GM23248 (cell line): ENCODE measurements at regions not wholly inside any gene's neighbourhood (a gene's known extent, or its start where the extent isn't known, plus 50 kb on each side); places are given as distances from the start of the nearest gene placed in this dataset.
A peak's percentile ranks its signal among the peaks of the same experiment; 100 is the strongest.

Experiments
- DNase-seq: peaks from one replicate; pipeline ENCODE4 v3.0.0-alpha.2; 2015
- H2AFZ ChIP-seq: fragments of 200-600 bp; sonication (generic); 2 replicates; pipeline ENCODE4 v1.6.1; 2016; ENCODE audit warnings: antibody characterized with exemption
- H3F3A ChIP-seq: fragments of 200-600 bp; sonication (generic); 2 replicates; pipeline ENCODE4 v1.6.1; 2016; ENCODE audit warnings: mild to moderate bottlenecking, antibody characterized with exemption, mixed run types; ENCODE audit not compliant: insufficient read depth
- H3K27ac ChIP-seq: fragments of 200-600 bp; sonication (generic); 2 replicates; pipeline ENCODE4 v1.5.1; 2016; ENCODE audit warnings: mild to moderate bottlenecking
- H3K27me3 ChIP-seq: fragments of 200-600 bp; sonication (generic); replicated peaks from 2 replicates; pipeline ENCODE4 v1.6.1; 2016; ENCODE audit warnings: mild to moderate bottlenecking; ENCODE audit not compliant: insufficient read depth
- H3K36me3 ChIP-seq: fragments of 200-600 bp; sonication (generic); 2 replicates; pipeline ENCODE4 v1.6.1; 2016; ENCODE audit warnings: low read depth, mild to moderate bottlenecking
- H3K4me1 ChIP-seq: fragments of 200-600 bp; sonication (generic); 2 replicates; pipeline ENCODE4 v1.6.1; 2016; ENCODE audit warnings: mild to moderate bottlenecking; ENCODE audit not compliant: insufficient read depth
- H3K4me2 ChIP-seq: fragments of 200-600 bp; sonication (generic); one replicate; pipeline ENCODE4 v1.6.1; 2016; ENCODE audit warnings: mild to moderate bottlenecking; ENCODE audit not compliant: unreplicated experiment
- H3K4me3 ChIP-seq: fragments of 200-600 bp; sonication (generic); 2 replicates; pipeline ENCODE4 v1.5.1; 2016; ENCODE audit warnings: mild to moderate bottlenecking
- H3K79me2 ChIP-seq: fragments of 200-600 bp; sonication (generic); 2 replicates; pipeline ENCODE4 v1.6.1; 2016; ENCODE audit warnings: mild to moderate bottlenecking; ENCODE audit not compliant: insufficient read depth
- H3K9ac ChIP-seq: fragments of 200-600 bp; sonication (generic); 2 replicates; pipeline ENCODE4 v1.6.1; 2016; ENCODE audit warnings: mild to moderate bottlenecking
- H3K9me2 ChIP-seq: fragments of 200-600 bp; sonication (generic); 2 replicates; pipeline ENCODE4 v1.6.1; 2016; ENCODE audit warnings: mixed run types, mild to moderate bottlenecking, moderate library complexity; ENCODE audit not compliant: insufficient read depth
- H3K9me3 ChIP-seq: fragments of 200-600 bp; sonication (generic); one replicate; pipeline ENCODE4 v1.6.1; 2017; ENCODE audit warnings: low read depth
- H4K20me1 ChIP-seq: fragments of 200-600 bp; sonication (generic); 2 replicates; pipeline ENCODE4 v1.6.0; 2016; ENCODE audit not compliant: insufficient read depth
- EZH2 ChIP-seq: fragments of 200-600 bp; sonication (generic); IDR thresholded peaks from 2 replicates; pipeline ENCODE4 v1.6.1; 2018; ENCODE audit warnings: antibody characterized with exemption, mild to moderate bottlenecking; ENCODE audit not compliant: insufficient read depth, poor library complexity, severe bottlenecking
- EZH2phosphoT487 ChIP-seq: fragments of 200-600 bp; sonication (generic); IDR thresholded peaks from 2 replicates; pipeline ENCODE4 v1.6.1; 2018; ENCODE audit warnings: antibody characterized with exemption, moderate library complexity, mild to moderate bottlenecking, low read depth; ENCODE audit not compliant: insufficient read depth
- WGBS, 2 experiments: methylation state at CpG; one replicate each; pipeline ENCODE4 v1.1.6; 2015 to 2017; ENCODE audit warnings: low lambda C conversion rate in 2 of 2, low coverage in 1 of 2; ENCODE audit errors: missing lambda C conversion rate in 2 of 2; 5-methylcytosine and 5-hydroxymethylcytosine counted together
- in situ Hi-C: fragments of 300-500 bp; cut with MboI; formaldehyde crosslinking; loops from 2 replicates; pipeline ENCODE4 v1.15.0; 2020

- no peak for TF ChIP-seq EZH2phosphoT487
- no peak for TF ChIP-seq EZH2
- Histone ChIP-seq H3K4me1 (no peaks in the 10 kb centered on the region), H3K27ac (no peak overlapping the region), H3K36me3 (no peaks in the 10 kb centered on the region), H3K27me3 (peaks cover 4% of the 10 kb centered on the region; the same call in 1 of the 2 replicates), H3F3A (no peaks in the 10 kb centered on the region), H3K9me3 (no peaks in the 10 kb centered on the region), H3K4me2 (no peak overlapping the region), H4K20me1 (no peaks in the 10 kb centered on the region), H3K79me2 (no peaks in the 10 kb centered on the region), H2AFZ (no peak overlapping the region), H3K9me2 (no peaks in the 10 kb centered on the region), H3K9ac (no peak overlapping the region), H3K4me3 (no peak overlapping the region)
- WGBS, 2 experiments: 70 to 76% methylated on average over 10 to 11 of the region's 11 CpGs
- no peak for DNase-seq
- in situ Hi-C loops: no loop called here
These were observed 164.9 kb upstream of the RAB4A start for GRCh38 chr1:229105822-229106525.

DNA sequence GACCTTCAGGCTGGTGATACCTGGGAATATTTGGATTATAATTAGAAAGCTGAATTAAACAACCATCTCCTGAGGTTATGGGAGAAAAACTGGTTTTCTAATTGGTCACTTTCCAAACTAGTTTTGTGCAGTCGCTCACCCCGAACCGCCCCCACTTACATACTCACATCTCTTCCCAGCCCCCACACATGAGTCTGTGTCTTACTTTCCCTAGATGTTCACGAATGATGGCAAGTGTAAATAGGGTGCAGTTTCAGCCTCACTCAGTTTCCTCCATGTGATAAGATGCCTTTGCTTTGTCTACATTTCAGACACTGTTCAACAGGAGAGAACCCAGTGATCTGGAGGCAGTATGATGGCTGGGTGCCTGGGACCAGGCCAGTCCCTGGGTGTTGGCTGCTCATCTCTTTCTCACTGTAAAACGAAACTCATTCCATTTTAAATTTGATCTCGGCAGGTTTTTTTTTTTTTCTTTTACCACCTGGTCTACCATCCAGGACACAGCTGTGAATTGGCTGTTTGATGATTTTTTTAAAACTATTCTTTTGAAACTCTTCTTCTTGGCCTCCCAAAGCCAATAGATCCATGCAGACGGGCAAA is 164.3 kb upstream of the RAB4A start:
- Histone ChIP-seq H3K27me3 (no peaks in the 10 kb centered on the region; the same call in 1 of the 2 replicates), H3K36me3 (no peaks in the 10 kb centered on the region), H3K9me2 (no peaks in the 10 kb centered on the region), H3K4me1 (no peaks in the 10 kb centered on the region), H3K27ac (no peak overlapping the region), H3F3A (no peaks in the 10 kb centered on the region), H3K4me2 (no peak overlapping the region), H4K20me1 (no peaks in the 10 kb centered on the region), H3K4me3 (no peak overlapping the region), H2AFZ (no peak overlapping the region), H3K9ac (no peak overlapping the region), H3K79me2 (no peaks in the 10 kb centered on the region), H3K9me3 (no peaks in the 10 kb centered on the region)
- in situ Hi-C loops: no loop called here
- WGBS, 2 experiments: 82 to 85% methylated on average over 7 of the region's 7 CpGs
- no peak for DNase-seq
- TF ChIP-seq EZH2: no peak
- no peak for TF ChIP-seq EZH2phosphoT487

- Histone ChIP-seq H3K9me3 (no peaks in the 10 kb centered on the region), H2AFZ (no peak overlapping the region), H3K79me2 (no peaks in the 10 kb centered on the region), H4K20me1 (no peaks in the 10 kb centered on the region), H3K27ac (no peak overlapping the region), H3F3A (no peaks in the 10 kb centered on the region), H3K9me2 (no peaks in the 10 kb centered on the region), H3K4me1 (no peaks in the 10 kb centered on the region), H3K27me3 (no peaks in the 10 kb centered on the region; the same call in 1 of the 2 replicates), H3K4me3 (no peak overlapping the region), H3K36me3 (no peaks in the 10 kb centered on the region), H3K4me2 (no peak overlapping the region), H3K9ac (no peak overlapping the region)
- WGBS, 2 experiments: 42 to 44% methylated on average over 6 of the region's 6 CpGs
- TF ChIP-seq EZH2phosphoT487: no peak
- no peak for TF ChIP-seq EZH2
- peak; percentile 12 for DNase-seq
- in situ Hi-C loops: no loop called here
These were observed 163.6 kb upstream of the RAB4A start for GRCh38 chr1:229107304-229107815.

DNA sequence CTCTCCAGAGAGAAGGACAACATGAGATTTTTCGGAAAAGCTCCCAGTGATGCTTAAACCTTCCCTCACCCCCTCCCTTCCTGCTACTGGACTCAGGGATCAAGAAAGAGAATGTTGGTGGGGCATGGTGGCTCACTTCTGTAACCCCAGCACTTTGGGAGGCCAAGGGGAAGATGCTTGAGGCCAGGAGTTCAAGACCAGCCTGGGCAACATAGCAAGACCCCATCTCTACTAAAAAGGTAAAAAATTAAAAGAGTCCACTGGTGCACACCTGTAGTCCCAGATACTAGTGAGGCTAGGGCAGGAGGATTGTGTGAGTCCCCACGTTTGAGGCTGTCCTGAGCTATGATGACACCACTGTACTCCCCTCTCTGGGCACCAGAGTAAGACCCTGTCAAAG is 162.9 kb upstream of the RAB4A start:
- Histone ChIP-seq H3K4me3 (no peak overlapping the region), H3K4me1 (no peaks in the 10 kb centered on the region), H3K9me3 (no peaks in the 10 kb centered on the region), H3K4me2 (no peak overlapping the region), H3K27me3 (no peaks in the 10 kb centered on the region), H4K20me1 (no peaks in the 10 kb centered on the region), H3K9ac (no peak overlapping the region), H2AFZ (no peak overlapping the region), H3K36me3 (no peaks in the 10 kb centered on the region), H3F3A (no peaks in the 10 kb centered on the region), H3K9me2 (no peaks in the 10 kb centered on the region), H3K79me2 (no peaks in the 10 kb centered on the region), H3K27ac (no peak overlapping the region)
- 37 to 58% methylated on average over 2 of the region's 2 CpGs for WGBS, 2 experiments
- TF ChIP-seq EZH2: no peak
- no peak for TF ChIP-seq EZH2phosphoT487
- in situ Hi-C loops: no loop called here
- DNase-seq: no peak
